Right renal pelvis (tissue), 4 donors: ENCODE measurements at regions not wholly inside any gene's neighbourhood (a gene's known extent, or its start where the extent isn't known, plus 50 kb on each side); places are given as distances from the start of the nearest gene placed in this dataset.
A peak's percentile ranks its signal among the peaks of the same experiment; 100 is the strongest.
"Not testable (repeated sequence)": the region's sequence is repeated elsewhere in the genome, so short reads cannot be mapped to it uniquely, and the experiment has no call there.

ENCODE experiments used
- DNase-seq, 4 donors: peaks; one replicate each; pipeline ENCODE4 v3.0.0-alpha.2; 2013; ENCODE audit warnings: low read depth in 4 of 4, low spot score in 3 of 4, missing footprints in 1 of 4

DNA sequence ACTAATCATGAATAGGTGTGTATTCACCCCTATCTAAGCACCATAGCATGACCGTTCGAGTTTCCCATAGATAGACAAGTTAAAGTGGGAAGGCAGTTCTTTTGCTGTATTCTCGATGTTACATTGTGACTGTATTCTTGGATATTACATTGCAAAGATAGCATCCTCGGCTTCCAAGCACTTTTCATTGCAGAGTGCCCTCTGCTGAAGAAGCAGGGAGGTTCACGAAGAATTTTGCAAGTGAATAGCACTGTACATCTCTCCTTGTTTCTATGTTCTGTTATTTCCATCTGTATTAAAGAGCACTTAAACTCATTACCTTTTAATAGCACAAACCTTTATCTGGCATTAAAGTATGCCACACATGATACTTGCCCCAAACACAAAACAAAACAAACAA lies 426.7 kb upstream of the ARX start:
- no peak for DNase-seq

DNA sequence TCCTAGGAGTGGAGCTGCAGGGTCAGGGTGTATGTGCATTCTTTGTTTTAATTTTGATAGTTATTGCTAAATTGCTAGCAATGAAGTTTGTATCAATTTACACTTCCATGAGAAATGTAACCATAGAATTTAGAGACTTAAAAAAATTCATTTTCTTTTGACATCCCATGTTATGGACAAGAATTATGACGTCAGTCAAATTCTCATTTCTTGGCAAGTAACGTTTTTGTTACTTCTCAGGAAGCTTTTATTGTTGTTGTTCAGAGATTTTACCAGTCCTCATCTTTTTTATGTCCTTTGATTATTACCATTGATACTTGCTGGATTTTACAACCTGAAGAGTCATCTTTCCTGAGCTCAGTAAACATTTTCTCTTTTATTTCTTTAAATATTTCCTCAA lies 417.5 kb upstream of the ARX start:
- DNase-seq, result no peak

DNA sequence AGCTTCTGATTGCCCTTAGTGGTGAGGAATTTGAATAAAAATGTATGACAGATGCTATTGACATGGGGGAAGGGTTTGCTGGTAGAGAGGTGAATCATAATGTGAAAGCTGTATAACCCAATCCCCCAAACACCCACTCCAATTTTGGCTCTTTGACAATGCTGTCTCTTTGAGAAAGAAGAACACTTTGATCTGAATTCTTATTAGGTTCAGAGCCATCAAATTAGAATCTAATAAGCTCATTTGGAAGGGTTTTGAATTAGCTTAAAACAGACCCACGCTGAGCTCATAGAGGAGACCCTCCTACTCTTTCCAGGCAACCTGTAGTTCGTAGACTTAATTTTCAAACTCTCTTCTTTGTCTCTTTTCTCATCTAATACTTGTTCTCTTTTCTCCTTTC lies 416.6 kb upstream of the ARX start:
- DNase-seq, result no peak

DNA sequence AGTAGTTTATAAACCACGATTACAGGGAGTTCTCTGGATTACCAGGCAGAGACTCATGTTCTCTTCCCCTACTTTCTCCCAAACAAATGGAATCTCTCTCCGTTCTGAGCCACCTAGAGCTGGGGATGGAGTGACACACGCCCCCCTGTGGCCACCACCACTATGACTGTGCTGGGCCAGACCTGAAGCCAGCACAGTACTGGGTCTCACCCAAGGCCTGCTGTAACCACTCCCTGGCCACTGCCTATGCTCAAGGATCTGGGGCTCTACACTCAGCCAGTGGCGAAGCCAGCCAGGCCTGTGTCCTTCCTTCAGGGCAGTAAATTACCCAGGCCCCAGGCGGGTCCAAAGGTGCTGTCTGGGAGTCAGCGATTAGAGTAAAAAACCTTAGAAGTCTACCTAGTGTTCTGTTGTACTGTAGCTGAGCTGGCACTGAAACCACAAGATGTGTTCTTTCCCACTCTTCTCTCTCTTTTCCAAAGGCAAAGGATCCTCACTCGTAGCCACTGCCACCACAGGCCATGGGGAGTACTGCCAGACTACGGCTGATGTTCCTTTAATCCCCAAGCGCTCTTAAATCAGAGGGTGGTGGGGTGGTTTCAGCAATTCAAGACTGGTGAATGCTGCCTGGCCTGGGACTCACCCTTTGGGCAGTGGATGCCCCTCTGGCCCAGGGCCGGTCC lies 412.2 kb upstream of the ARX start:
- no peak for DNase-seq

DNA sequence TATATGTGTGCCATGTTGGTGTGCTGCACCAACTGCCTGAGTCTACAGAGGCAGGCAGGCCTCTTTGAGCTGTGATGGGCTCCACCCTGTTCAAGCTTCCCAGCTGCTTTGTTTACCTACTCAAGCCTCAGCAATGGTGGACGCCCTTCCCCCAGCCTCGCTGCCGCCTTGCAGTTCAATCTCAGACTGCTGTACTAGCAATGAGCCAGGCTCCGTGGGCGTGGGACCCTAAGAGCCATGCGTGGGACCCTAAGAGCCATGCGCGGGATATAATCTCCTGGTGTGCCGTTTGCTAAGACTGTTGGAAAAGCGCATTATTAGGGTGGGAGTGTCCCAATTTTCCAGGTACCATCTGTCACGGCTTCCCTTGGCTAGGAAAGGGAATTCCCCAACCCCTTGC lies 388.4 kb upstream of the ARX start:
- DNase-seq, result not testable (repeated sequence)

DNA sequence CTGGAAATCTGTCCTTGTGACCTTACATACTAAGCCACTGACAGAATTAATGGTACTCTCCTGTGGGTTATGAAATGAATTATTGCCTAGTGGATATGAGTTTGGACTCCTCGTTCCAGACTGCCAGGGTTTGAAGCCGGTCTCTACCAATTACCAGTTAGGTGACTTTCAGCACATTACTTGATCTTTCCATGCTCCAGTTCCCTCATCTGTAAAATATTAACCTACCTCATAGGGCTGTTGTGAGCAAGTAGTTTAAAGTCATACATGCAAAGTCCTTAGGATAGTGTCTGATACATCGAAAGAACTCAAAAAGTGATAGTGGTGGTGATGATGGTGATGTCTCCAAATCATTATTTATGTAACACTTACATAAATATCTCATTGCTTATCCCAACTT lies 373.5 kb upstream of the ARX start:
- peak in 2 of 4 donors; percentile 9 to 13 for DNase-seq

DNA sequence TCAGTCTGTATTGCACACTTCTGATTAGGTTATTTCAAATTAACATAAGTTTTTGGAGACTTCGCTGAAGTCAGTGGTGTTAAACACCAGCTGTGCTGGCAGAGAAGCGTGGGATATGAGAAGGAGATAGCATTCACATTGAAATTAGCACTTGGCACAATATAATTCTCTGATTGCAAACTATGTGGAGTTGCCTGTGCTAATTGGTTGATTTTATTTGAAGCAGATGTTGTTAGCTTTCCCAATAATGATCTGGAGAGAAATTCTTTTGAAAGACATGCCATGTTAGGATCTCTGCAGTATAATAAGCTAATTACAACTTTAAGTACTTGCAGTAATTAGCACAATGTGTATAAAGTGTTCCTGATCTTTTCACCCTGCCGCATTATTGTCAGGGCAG lies 367.4 kb upstream of the ARX start:
- DNase-seq, result no peak

DNA sequence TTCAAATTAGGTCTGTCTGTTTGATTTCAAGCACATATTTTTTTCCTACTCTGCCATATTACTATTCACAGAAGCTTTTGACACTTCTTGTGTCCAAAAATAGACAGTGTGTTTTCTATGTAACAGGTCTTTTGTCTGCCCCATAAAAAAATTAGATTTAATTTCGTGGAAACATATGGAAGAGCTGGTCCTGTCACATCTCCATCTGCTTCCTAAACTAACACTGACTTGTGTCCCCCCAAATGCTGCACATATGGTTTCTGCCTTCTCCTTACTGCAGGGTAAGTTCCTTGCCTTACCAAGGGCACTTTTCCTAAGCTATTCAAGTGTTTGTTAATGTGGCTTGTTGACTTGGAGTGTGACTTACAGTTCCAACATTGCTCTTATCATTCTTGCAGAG lies 340.7 kb upstream of the ARX start:
- DNase-seq, result no peak

DNA sequence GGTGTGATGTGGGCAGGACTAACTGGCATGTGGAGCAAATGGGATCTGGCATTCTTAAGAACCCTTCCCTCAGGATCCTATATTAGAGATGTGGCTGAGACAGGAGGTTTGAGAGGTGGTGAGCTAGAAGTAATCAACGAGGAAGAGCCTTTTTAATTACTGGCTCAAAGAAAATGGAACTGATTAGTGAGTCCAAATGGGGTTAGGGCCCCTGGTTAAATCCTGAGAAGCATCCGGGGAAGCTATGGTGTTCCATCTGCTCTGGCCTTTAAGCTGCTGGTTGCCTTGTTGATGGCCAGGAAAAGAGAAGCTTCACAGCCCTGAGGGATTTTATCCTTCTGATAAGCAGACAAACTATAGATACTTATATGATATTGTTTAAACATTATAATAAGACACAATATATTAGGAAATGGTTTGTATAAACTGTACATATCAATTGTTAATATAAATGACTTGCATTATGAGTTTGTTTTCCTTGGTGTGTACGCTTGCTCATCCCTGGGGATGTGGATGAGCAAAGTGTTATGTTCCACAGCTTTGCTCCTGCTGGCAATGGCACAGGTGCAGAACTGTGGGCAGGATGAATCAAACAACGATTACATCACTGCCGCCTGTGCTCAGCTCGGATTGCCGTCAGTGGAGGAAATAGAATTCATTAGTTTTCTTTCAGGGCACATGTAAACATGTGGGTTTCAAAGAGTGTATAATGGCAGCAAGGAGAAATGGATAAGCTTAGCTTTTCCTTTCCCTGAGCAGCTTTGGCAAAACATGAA lies 328.6 kb upstream of the ARX start:
- no peak for DNase-seq

DNA sequence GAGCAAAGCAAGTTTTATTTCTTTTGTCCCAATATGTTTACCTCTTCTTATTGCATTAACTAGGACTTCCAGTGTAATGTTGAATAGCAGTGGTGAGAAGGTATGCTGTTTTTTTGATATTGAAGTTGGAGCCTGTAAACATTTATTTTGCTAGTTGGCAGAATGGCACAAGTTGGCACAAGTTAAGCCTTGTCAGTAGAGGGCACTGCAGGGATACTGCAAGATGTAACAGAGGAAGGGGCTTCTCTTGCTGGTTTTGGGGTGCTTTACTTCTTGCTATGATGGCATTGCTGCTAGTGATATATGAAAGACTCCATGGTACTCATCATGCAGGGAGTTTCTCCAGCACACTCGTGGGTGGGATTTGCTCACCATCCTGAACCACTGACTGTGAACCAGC lies 327.3 kb upstream of the ARX start:
- DNase-seq, result no peak

DNA sequence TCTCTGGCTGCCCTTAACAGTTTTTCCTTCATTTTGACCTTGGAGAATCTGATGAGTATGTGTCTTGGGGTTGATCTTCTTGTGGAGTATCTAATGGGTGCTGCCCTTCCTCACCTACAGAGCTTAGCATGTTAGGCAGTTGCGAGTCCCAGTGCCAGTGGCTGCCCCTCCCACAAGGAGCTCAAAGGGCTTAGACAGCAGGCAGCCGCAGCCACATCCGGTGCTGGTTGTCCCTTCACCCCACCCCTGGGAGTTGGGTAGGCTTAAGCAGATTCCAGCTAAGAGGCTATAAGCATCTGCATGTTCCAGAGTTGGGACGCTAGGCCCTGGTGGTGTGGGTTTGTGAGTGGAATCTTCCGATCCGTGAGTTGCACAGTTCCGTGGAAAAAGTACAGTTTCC lies 322.1 kb upstream of the ARX start:
- no peak for DNase-seq

DNA sequence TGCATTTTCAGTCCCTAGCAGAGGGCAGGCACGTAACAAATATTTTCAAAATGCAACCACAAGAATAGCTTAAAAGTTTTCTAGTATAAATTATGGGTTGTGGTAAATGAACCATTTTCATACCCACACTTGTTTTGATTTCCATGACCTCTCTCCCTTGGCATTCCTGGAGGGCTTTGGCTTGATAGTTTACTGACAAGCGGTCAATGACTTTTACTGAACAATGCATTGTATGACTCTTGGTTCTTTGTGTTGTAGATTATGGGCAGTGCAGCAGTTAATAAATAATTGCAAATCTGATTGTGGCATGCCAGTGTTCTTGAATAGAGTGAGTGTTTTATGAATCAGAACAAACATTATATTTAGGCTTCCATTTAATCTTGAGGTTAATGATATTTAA lies 285.2 kb upstream of the ARX start:
- no peak for DNase-seq

DNA sequence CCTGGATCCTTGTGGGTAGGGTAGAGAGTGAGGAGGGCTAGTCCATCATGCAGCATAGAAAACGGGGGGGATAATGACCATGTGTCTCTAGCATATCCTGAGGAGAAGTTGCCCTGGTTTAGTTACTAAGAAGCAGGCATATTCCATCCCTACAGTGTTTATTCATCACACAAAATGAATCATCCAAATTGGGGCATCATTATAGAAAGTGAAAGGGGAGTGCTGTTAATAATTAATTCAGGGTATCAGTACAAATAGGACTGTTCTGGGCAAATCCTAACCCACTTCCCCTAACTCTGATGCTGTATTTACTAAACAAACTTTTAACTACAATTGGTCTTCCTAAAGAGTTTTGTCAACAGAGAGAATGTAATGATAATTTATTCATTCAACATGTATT lies 281.1 kb upstream of the ARX start:
- no peak for DNase-seq

DNA sequence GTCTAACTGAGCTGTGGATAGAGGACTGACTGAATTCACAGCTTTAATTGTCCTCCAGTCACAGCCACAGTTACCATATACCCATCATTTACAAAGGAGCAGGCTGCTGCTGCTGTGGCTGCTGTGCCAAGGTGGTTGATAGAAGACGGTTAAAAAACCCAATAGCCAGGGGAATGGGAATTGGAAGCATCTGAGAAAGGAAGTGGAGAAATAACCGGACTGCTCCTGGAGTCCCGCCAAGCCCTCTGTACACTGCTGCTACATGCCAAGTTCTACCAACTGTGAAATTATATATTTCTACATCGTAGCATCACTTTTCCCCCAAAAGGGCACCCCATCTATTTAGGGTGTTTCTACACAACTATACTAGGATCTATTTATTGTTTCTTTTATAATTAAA lies 279.7 kb upstream of the ARX start:
- DNase-seq, result no peak

DNA sequence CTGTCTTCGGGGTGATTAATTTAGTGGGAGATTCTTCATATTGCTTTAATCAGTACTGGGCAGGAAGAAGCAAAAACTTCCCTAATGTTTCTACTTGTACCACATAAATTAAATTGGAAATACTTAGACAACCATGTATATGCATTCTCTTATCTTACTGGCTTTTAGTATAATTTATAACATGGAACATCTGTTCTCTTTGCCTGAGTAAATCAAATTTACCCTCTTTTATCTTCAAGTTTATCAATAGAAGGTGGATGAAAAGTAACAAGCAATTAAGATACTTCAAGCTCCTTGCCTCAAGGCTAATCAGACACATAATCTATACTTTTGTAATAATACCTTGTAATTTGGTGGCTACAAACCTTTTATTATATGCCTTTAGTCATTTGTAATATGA lies 274.4 kb upstream of the ARX start:
- DNase-seq, result no peak

DNA sequence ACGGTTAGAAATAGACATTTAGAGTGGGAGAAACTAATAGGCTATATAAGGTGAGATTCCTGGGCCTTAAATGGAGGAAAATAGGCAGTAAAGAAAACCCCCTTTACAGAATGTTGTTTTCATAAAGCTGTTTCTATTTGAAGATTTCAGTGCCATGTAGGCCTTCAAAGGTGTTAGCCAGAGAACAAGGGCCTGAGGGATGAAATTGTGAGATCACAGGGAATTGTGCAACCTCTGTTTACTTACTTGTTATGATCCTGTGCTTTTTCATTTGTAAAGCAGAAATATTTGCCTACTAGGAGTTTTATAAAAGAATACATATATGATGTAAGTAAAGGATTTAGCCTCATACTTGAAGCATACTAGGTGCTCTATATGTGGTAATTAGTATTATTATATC lies 272.9 kb upstream of the ARX start:
- no peak for DNase-seq

DNA sequence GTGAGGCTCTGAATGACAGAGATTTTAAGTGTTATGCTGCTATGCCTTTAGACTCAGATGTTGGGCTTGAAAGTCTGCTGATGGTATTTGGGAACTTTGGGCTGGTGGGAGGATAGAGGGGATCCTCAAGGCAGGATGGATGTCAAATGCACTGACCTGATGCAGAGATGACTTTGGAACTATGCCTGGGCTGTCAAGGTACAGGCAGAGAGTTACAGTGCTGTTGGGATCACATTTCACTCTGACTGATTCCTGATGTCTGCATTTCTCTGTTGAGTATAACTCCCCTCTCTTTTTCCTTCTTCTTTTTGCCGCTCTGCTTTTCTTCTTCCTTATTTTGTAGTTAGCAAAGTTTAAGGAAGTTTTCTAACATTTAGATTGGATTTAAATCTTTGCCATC lies 271.8 kb upstream of the ARX start:
- peak in 3 of 4 donors; percentile 3 to 8 (median 5) for DNase-seq

DNA sequence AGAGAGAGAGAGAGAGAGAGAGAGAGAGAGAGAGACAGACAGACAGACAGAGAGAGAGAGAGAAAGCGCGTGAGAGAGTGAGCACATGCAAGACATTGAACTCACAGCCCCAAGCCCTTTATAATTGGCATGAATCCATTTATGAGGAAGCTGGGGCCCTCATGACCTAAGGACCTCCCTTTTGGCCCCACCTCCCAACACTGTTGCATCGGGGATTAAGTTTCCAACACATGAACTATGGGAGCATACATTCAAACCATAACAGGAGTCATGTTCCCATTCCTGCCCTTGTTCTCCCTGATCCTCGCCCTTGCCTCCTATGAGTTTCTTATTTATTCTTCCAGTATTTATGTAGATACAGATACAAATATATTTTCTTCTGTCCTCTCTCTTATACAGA lies 269.8 kb upstream of the ARX start:
- DNase-seq, result no peak

DNA sequence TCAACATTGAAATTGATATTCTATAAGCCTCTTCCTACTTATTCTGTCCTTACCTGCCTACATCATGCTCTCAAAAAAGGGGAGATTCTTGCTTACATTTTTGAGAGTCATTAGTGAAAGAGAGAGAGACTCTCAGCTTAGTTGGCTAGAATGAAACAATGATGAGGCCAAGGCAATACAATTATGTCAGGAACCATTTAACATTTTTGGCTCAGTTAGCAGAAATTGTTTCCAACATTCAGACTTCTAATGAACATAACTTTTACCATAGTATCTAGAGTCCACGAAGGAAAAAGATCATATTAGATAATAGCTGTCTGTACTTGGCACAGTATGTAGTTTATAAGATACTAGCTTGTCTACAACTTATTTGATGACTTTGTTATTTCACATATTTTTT lies 263.7 kb upstream of the ARX start:
- DNase-seq, result no peak

DNA sequence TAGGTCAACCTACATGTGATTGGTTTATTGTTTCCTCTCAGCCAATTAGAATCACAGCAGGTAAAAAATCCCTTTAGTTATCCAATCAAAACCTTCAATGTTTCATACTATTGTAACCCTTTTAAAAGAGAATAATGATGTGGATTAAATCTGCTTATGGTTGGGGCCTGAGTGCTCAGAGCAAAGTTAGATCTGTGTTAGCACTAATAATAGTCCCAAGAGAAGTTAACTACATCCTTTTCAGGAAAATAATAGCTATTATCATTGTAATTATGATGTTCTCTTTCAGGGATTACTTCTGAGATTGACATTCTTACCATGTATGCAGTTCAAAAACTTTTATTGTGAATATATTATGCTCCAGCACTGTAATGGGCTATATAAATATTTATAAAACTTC lies 262.6 kb upstream of the ARX start:
- DNase-seq, result no peak

DNA sequence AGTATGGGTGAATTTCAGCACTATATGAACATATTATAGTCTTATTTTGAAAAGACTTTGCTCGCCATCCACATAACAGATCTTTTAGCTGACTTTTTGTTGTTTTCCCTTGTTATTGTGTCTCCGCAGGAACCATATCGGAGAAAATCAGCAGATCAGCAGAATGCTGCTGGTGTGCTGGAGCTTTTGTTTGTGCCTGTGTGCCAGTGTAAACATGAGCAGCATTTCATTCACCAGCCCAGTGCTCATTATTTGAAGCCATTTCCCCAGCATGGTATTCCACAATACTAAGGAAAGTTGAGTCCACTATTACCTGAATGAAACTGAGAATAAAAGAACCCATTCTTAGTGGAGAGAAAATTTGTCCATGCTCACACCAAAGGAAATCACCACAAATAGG lies 261.8 kb upstream of the ARX start:
- no peak for DNase-seq

DNA sequence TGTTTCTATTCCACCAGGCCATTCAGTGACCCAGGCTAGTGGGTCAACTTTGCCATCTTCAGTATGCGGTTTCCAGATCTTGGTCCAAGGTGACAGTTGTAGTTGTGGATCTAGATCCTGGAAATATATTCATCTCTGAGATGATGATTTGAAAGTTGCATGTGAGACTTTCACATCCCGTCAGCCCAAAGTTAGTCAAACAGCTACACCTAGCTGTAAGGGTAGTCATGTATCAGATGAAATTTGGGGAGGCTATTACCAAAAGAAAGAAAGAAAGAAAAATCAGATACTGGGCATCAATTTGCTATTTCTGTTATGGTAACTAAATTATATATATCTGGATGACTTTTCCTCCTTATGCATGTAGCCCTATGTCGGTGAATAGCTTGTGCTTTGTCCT lies 259.4 kb upstream of the ARX start:
- no peak for DNase-seq

DNA sequence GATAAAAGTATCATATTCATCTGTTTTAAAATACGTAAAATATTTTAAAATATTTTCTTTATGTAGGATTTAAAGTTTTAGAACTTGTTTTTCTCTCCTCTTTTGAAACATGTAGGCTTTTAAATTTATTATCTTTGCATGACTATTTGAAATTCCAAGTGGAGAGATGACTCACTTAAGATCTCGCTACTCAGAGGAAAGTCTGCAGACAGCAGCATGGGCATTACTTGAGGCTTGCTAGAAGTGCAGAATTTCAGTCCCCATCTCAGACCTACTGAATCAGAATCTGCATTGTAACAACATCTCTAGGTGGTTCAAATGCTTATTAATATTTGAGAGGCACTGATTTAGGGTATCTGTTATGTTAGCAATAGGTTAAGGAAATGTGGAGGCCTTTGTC lies 225.7 kb upstream of the ARX start:
- no peak for DNase-seq
